GM23248 (cell line): ENCODE measurements at regions not wholly inside any gene's neighbourhood (a gene's known extent, or its start where the extent isn't known, plus 50 kb on each side); places are given as distances from the start of the nearest gene placed in this dataset.

Experiments
- DNase-seq: peaks from one replicate; pipeline ENCODE4 v3.0.0-alpha.2; 2015
- H2AFZ ChIP-seq: fragments of 200-600 bp; sonication (generic); 2 replicates; pipeline ENCODE4 v1.6.1; 2016; ENCODE audit warnings: antibody characterized with exemption
- H3F3A ChIP-seq: fragments of 200-600 bp; sonication (generic); 2 replicates; pipeline ENCODE4 v1.6.1; 2016; ENCODE audit warnings: mild to moderate bottlenecking, antibody characterized with exemption, mixed run types; ENCODE audit not compliant: insufficient read depth
- H3K27ac ChIP-seq: fragments of 200-600 bp; sonication (generic); 2 replicates; pipeline ENCODE4 v1.5.1; 2016; ENCODE audit warnings: mild to moderate bottlenecking
- H3K27me3 ChIP-seq: fragments of 200-600 bp; sonication (generic); replicated peaks from 2 replicates; pipeline ENCODE4 v1.6.1; 2016; ENCODE audit warnings: mild to moderate bottlenecking; ENCODE audit not compliant: insufficient read depth
- H3K36me3 ChIP-seq: fragments of 200-600 bp; sonication (generic); 2 replicates; pipeline ENCODE4 v1.6.1; 2016; ENCODE audit warnings: low read depth, mild to moderate bottlenecking
- H3K4me1 ChIP-seq: fragments of 200-600 bp; sonication (generic); 2 replicates; pipeline ENCODE4 v1.6.1; 2016; ENCODE audit warnings: mild to moderate bottlenecking; ENCODE audit not compliant: insufficient read depth
- H3K4me2 ChIP-seq: fragments of 200-600 bp; sonication (generic); one replicate; pipeline ENCODE4 v1.6.1; 2016; ENCODE audit warnings: mild to moderate bottlenecking; ENCODE audit not compliant: unreplicated experiment
- H3K4me3 ChIP-seq: fragments of 200-600 bp; sonication (generic); 2 replicates; pipeline ENCODE4 v1.5.1; 2016; ENCODE audit warnings: mild to moderate bottlenecking
- H3K79me2 ChIP-seq: fragments of 200-600 bp; sonication (generic); 2 replicates; pipeline ENCODE4 v1.6.1; 2016; ENCODE audit warnings: mild to moderate bottlenecking; ENCODE audit not compliant: insufficient read depth
- H3K9ac ChIP-seq: fragments of 200-600 bp; sonication (generic); 2 replicates; pipeline ENCODE4 v1.6.1; 2016; ENCODE audit warnings: mild to moderate bottlenecking
- H3K9me2 ChIP-seq: fragments of 200-600 bp; sonication (generic); 2 replicates; pipeline ENCODE4 v1.6.1; 2016; ENCODE audit warnings: mixed run types, mild to moderate bottlenecking, moderate library complexity; ENCODE audit not compliant: insufficient read depth
- H3K9me3 ChIP-seq: fragments of 200-600 bp; sonication (generic); one replicate; pipeline ENCODE4 v1.6.1; 2017; ENCODE audit warnings: low read depth
- H4K20me1 ChIP-seq: fragments of 200-600 bp; sonication (generic); 2 replicates; pipeline ENCODE4 v1.6.0; 2016; ENCODE audit not compliant: insufficient read depth
- EZH2 ChIP-seq: fragments of 200-600 bp; sonication (generic); IDR thresholded peaks from 2 replicates; pipeline ENCODE4 v1.6.1; 2018; ENCODE audit warnings: antibody characterized with exemption, mild to moderate bottlenecking; ENCODE audit not compliant: insufficient read depth, poor library complexity, severe bottlenecking
- EZH2phosphoT487 ChIP-seq: fragments of 200-600 bp; sonication (generic); IDR thresholded peaks from 2 replicates; pipeline ENCODE4 v1.6.1; 2018; ENCODE audit warnings: antibody characterized with exemption, moderate library complexity, mild to moderate bottlenecking, low read depth; ENCODE audit not compliant: insufficient read depth
- WGBS, 2 experiments: methylation state at CpG; one replicate each; pipeline ENCODE4 v1.1.6; 2015 to 2017; ENCODE audit warnings: low lambda C conversion rate in 2 of 2, low coverage in 1 of 2; ENCODE audit errors: missing lambda C conversion rate in 2 of 2; 5-methylcytosine and 5-hydroxymethylcytosine counted together
- in situ Hi-C: fragments of 300-500 bp; cut with MboI; formaldehyde crosslinking; loops from 2 replicates; pipeline ENCODE4 v1.15.0; 2020

GRCh38 chr18:49697049-49697448, 116.3 kb downstream of the ACAA2 start:
- no peaks in the 10 kb centered on the region for H3K79me2 ChIP-seq
- peaks cover 7% of the 10 kb centered on the region; the same call in 1 of the 2 replicates for H3K4me1 ChIP-seq
- no peak overlapping the region for H2AFZ ChIP-seq
- no peak overlapping the region for H3K27ac ChIP-seq
- in situ Hi-C loops, result no loop called here
- no peak overlapping the region for H3K4me3 ChIP-seq
- H3K36me3 ChIP-seq, result no peaks in the 10 kb centered on the region
- no peak for DNase-seq
- no peaks in the 10 kb centered on the region for H4K20me1 ChIP-seq
- H3F3A ChIP-seq, result no peaks in the 10 kb centered on the region
- 64 to 81% methylated on average over 4 of the region's 4 CpGs for WGBS, 2 experiments
- no peaks in the 10 kb centered on the region for H3K9me3 ChIP-seq
- no peak overlapping the region for H3K4me2 ChIP-seq
- TF ChIP-seq EZH2phosphoT487 (no peak), EZH2 (no peak)
- no peak overlapping the region for H3K9ac ChIP-seq
- H3K9me2 ChIP-seq, result no peaks in the 10 kb centered on the region
- no peaks in the 10 kb centered on the region; the same call in 1 of the 2 replicates for H3K27me3 ChIP-seq

DNA sequence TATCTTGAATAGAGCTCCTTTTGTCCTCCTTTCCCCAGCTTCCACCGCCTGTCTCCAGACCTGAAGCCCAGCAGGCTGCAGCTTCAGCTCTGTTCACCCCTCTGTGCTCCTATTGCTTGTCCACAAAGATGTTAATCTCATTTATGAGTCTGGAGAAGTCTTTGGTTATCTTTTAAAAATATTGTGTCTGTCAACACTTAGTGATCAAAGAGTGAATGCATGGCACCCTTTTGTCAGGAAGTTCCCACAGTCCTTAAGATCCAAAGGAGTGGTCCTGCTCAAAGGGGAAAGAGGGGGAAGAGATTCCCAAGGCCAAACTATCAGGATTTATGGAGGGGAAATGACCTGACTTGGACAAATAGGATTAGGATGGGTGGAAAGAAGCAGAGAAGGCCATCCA, 118.9 kb downstream of the ACAA2 start:
- WGBS, 2 experiments, result 100% methylated on average over 1 of the region's 1 CpG
- H3K4me2 ChIP-seq, result no peak overlapping the region

DNA sequence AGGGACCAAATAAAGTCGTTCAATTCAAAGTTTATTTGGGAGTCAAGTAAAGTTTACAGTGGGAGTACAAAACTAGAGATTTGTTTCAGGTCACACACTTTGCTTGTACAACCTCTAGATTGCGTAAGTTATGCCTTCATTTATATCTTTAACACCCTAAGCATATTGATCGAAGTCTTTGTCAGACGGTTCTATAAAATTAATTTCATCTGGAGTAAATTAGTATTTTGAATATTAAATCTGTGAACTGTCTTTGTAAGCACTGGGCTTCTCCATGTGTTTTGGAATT, 119.7 kb downstream of the ACAA2 start:
- H3K4me2 ChIP-seq, result no peak overlapping the region
- H2AFZ ChIP-seq, result no peak overlapping the region
- H3K9ac ChIP-seq, result no peak overlapping the region

More for the DNA sequence above, 118.9 kb downstream of the ACAA2 start:
- no peak for DNase-seq
- in situ Hi-C loops, result no loop called here
- Histone ChIP-seq H3K9ac (no peak overlapping the region), H3K27me3 (no peaks in the 10 kb centered on the region), H4K20me1 (no peaks in the 10 kb centered on the region), H3K79me2 (no peaks in the 10 kb centered on the region), H2AFZ (no peak overlapping the region), H3K4me3 (no peak overlapping the region), H3K9me3 (no peaks in the 10 kb centered on the region), H3K9me2 (no peaks in the 10 kb centered on the region), H3K36me3 (no peaks in the 10 kb centered on the region), H3K27ac (no peak overlapping the region), H3K4me1 (peaks cover 26% of the 10 kb centered on the region), H3F3A (peaks cover 25% of the 10 kb centered on the region)
- TF ChIP-seq EZH2 (no peak), EZH2phosphoT487 (no peak)

GRCh38 chr18:49692906-49693716, 120.2 kb downstream of the ACAA2 start:
- Histone ChIP-seq H3K9ac (no peak overlapping the region), H3K9me2 (no peaks in the 10 kb centered on the region), H3K79me2 (no peaks in the 10 kb centered on the region), H3K27ac (no peak overlapping the region), H3K36me3 (no peaks in the 10 kb centered on the region), H2AFZ (no peak overlapping the region), H3K4me3 (no peak overlapping the region), H3K4me2 (no peak overlapping the region), H3K4me1 (peaks cover 25% of the 10 kb centered on the region), H3F3A (peaks cover 27% of the 10 kb centered on the region), H3K27me3 (no peaks in the 10 kb centered on the region), H4K20me1 (no peaks in the 10 kb centered on the region), H3K9me3 (no peaks in the 10 kb centered on the region)
- WGBS, 2 experiments, result 89 to 92% methylated on average over 10 of the region's 10 CpGs
- TF ChIP-seq EZH2phosphoT487 (no peak), EZH2 (no peak)
- in situ Hi-C loops, result no loop called here
- no peak for DNase-seq

More for the DNA sequence above, 119.7 kb downstream of the ACAA2 start:
- Histone ChIP-seq H3K36me3 (no peaks in the 10 kb centered on the region), H3K4me3 (no peak overlapping the region), H3F3A (peaks cover 27% of the 10 kb centered on the region), H3K4me1 (peaks cover 26% of the 10 kb centered on the region), H3K79me2 (no peaks in the 10 kb centered on the region), H3K27me3 (no peaks in the 10 kb centered on the region), H3K9me2 (no peaks in the 10 kb centered on the region), H3K27ac (no peak overlapping the region), H4K20me1 (no peaks in the 10 kb centered on the region), H3K9me3 (no peaks in the 10 kb centered on the region)
- no peak for DNase-seq
- no peak for TF ChIP-seq EZH2phosphoT487
- no peak for TF ChIP-seq EZH2
- in situ Hi-C loops, result no loop called here
- 63 to 70% methylated on average over 4 of the region's 4 CpGs for WGBS, 2 experiments
